ENCODE measurements at regions not wholly inside any gene's neighbourhood (a gene's known extent, or its start where the extent isn't known, plus 50 kb on each side); places are given as distances from the start of the nearest gene placed in this dataset.

DNA sequence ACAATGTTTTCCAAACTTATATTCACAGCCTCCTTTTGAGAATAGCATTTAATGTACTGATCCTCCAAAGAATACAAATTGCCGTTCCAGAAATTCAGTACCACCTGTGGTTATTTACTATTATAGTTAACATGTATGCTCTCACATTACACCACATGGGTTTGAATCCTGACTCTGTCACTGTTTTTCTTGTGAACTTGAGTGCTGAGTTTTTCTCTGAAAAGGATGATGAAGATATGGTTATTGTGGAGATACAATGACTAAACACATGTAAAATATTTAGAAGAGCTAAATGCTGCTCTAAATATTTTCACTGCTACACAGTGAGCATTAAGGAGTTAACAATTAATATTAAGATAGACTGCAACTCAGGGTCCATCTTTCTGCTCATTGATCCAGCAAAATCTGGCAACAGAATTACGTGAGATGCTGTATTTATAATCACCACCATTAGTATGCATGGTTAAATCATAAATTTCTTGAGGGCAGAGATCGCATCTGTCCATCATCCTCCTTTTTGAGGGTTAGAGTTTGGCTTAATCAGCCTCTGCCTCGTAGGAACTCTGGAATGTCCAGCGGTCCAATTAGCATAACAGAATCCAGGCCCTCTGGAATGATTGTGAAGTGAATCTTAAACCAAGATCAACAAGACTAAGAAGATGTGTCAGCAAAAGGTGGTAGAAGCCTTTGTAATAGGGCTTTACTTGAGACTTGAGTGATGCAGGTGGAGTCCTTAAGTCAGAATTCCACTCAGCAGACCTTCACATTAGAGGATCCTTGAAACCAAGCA, 152.8 kb downstream of the MACC1 start:
- TF ChIP-seq, protein P1, sequence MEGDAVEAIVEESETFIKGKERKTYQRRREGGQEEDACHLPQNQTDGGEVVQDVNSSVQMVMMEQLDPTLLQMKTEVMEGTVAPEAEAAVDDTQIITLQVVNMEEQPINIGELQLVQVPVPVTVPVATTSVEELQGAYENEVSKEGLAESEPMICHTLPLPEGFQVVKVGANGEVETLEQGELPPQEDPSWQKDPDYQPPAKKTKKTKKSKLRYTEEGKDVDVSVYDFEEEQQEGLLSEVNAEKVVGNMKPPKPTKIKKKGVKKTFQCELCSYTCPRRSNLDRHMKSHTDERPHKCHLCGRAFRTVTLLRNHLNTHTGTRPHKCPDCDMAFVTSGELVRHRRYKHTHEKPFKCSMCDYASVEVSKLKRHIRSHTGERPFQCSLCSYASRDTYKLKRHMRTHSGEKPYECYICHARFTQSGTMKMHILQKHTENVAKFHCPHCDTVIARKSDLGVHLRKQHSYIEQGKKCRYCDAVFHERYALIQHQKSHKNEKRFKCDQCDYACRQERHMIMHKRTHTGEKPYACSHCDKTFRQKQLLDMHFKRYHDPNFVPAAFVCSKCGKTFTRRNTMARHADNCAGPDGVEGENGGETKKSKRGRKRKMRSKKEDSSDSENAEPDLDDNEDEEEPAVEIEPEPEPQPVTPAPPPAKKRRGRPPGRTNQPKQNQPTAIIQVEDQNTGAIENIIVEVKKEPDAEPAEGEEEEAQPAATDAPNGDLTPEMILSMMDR (IDR thresholded peaks at IDR 0.05) = no peak
- TF ChIP-seq POLR2A (IDR thresholded peaks at IDR 0.05) = no peak

Data from gastroesophageal sphincter (tissue), 3 donors.